RWPE1 (cell line): ENCODE measurements at regions not wholly inside any gene's neighbourhood (a gene's known extent, or its start where the extent isn't known, plus 50 kb on each side); places are given as distances from the start of the nearest gene placed in this dataset.

ENCODE experiments used
- CTCF ChIA-PET: fragments of 350-600 bp; sonication (Branson Sonifier 250); formaldehyde crosslinking; extraction: SDS; loops from one replicate; lab custom pipeline; 2021; lab: Yijun Ruan, JAX
- POLR2A ChIA-PET: fragments of 400-600 bp; formaldehyde crosslinking; extraction: SDS; loops from one replicate; lab custom pipeline; 2020; ENCODE audit warnings: antibody characterized with exemption; ENCODE audit not compliant: low non-redundant PET; lab: Yijun Ruan, JAX
- DNase-seq: peaks from one replicate; pipeline ENCODE4 v3.0.0; 2012; ENCODE audit warnings: low spot score
- H3K27ac ChIP-seq: fragments of 450-650 bp; 2 replicates; pipeline ENCODE4 v1.5.1; 2017
- CTCF ChIP-seq: fragments of 450-650 bp; conservative IDR thresholded peaks from 2 replicates; pipeline ENCODE4 v1.5.1; 2017; ENCODE audit warnings: low read depth, mild to moderate bottlenecking

DNA sequence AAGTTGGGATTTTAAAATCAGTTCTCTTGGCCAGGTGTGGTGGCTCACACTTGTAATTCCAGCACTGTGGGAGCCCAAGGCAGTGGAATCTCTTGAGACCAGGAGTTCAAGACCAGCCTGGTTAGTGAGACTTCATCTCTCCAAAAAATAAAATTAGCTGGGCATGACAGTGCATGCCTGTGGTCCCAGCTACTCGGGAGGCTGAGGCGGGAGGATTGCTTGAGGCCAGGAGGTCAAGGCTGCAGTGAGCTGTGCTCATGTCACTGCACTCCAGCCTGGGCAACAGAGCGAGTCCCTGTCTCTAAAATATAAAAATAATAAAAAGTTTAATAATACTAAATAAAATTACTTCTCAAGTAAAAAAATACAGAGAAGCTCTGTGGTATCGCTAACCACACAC lies 77.5 kb downstream of the FOXA2 start:
- ChIA-PET POLR2A (no interaction called here), CTCF (interaction anchor here (1.1 kb wide), 1 partner anchor 16 kb away, joined by 3 read pairs; no protein-coding TSS in a partner anchor)
- no peak for TF ChIP-seq CTCF
- H3K27ac ChIP-seq, result no peak overlapping the region
- no peak for DNase-seq

DNA sequence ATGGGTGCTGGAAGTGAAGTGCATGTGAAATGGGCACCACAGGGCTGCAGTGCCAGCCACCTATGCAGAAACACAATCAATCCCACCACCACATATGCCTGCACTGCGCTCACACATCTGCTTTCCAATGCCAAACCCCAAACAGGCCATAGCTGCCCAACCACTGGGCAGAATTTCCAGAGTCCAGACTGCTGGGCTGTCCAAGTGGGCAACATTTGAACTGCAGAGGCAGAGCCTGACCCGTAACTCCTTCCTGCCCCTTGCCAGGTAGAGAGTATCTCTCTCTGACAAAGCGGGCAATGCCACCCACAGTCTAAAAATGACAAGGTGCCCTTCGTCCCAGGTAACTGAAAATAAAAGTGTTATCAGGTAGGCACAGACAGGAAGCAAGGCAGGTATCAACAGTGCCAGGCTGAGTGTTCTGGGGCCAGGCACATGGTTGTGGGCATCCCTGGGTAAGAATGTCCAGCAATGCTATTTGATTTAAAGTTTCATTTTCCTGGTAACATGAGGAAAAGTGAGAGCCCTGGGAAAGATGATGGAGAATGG lies 79.5 kb downstream of the FOXA2 start:
- CTCF ChIA-PET, result no interaction called here

DNA sequence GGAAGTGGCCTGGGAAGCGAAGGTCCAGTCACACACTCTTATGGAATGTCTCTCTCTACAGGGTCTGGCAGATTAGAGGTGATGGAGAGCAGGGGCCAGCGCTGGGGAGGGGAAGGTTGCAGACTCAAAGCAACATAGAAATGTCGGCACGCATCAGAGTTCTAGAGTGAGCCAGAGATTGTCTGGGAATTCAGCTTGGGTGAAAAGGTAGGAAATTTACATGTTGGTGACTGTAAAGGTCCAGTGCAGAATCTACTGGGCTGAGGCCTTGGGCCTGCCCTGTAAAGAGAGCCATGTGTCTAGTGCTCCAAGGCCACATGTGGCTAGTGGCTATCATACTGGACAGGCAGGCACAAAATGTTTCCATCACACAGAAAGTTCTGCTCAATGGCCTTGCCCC lies 80.8 kb downstream of the FOXA2 start:
- H3K27ac ChIP-seq, result no peak overlapping the region
- DNase-seq, result no peak
- ChIA-PET CTCF (interaction anchor here (0.8 kb wide), 1 partner anchor 188 kb away, joined by 5 read pairs; no protein-coding TSS in a partner anchor), POLR2A (no interaction called here)
- TF ChIP-seq CTCF, result no peak

More for the DNA sequence above, 79.5 kb downstream of the FOXA2 start:
- POLR2A ChIA-PET, result no interaction called here
- H3K27ac ChIP-seq, result no peak overlapping the region
- TF ChIP-seq CTCF, result no peak
- no peak for DNase-seq

- DNase-seq, result no peak
- H3K27ac ChIP-seq, result no peak overlapping the region
- POLR2A ChIA-PET, result no interaction called here
- CTCF ChIA-PET, result no interaction called here
- no peak for TF ChIP-seq CTCF
Observed at GRCh38 chr20:22502731-22503191, 81.6 kb downstream of the FOXA2 start.

GRCh38 chr20:22501566-22502344 lies 82.6 kb downstream of the FOXA2 start:
- TF ChIP-seq CTCF, result no peak
- H3K27ac ChIP-seq, result no peak overlapping the region
- POLR2A ChIA-PET, result no interaction called here
- no peak for DNase-seq
- CTCF ChIA-PET, result interaction anchor here (0.6 kb wide), 1 partner anchor 8 kb away, joined by 3 read pairs; no protein-coding TSS in a partner anchor

DNA sequence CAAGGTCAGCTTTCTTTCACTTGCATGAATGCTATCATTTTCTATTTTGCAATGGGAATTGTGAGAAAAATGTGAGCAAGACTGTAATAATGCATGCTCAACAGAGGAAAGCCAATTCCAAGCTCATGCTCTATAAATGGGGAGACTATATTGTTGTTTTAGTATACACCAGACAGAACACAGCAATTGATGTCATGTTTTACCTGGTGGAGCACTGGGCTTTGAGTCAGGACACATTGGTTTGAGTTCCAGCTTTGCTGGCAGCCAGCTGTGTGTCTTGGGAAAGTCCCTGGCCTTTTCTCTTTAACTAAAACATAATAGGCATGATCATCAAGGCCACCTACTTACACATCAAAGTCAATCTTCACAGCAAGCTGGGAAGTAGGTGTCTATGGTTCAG lies 83.3 kb downstream of the FOXA2 start:
- no peak for TF ChIP-seq CTCF
- ChIA-PET POLR2A (no interaction called here), CTCF (no interaction called here)
- no peak for DNase-seq
- no peak overlapping the region for H3K27ac ChIP-seq
